ENCODE measurements at regions not wholly inside any gene's neighbourhood (a gene's known extent, or its start where the extent isn't known, plus 50 kb on each side); places are given as distances from the start of the nearest gene placed in this dataset.

GRCh38 chr9:32069969-32070368 lies 314.5 kb upstream of the ACO1 start:
- FAIRE-seq (no peak), DNase-seq (ENCODE audit: low spot score) (no peak), ATAC-seq (no peak)
- Histone ChIP-seq H3K27me3 (ENCODE audit: control insufficient read depth in 1 of 2, insufficient read depth in 2 of 2, low read length in 2 of 2) (no peaks in the 10 kb centered on the region), H3K4me2 (ENCODE audit: low read depth, low read length) (no peak overlapping the region), H3K4me1 (ENCODE audit: insufficient read depth, low read length) (no peaks in the 10 kb centered on the region), H3K9ac (ENCODE audit: insufficient read depth, low read depth, low read length) (no peak overlapping the region), H2AFZ (ENCODE audit: low read length) (no peak overlapping the region), H3K36me3 (replicated peaks in 1 of 2; ENCODE audit: control insufficient read depth in 1 of 2, insufficient read depth in 2 of 2, low read length in 2 of 2) (peaks cover 0 to 3% of the 10 kb centered on the region in 2 experiments; a peak in 1 of 5 replicates), H3K4me3 (replicated peaks in 1 of 3; ENCODE audit: insufficient read depth in 1 of 3, low read depth in 2 of 3, low read length in 3 of 3) (no peak overlapping the region), H3K27ac (ENCODE audit: extremely low read length, insufficient read depth, low read length) (no peak overlapping the region), H4K20me1 (ENCODE audit: insufficient read depth, low read length) (no peaks in the 10 kb centered on the region), H3K9me3 (ENCODE audit: low read length) (no peaks in the 10 kb centered on the region), H3K79me2 (ENCODE audit: insufficient read depth, low read length) (no peaks in the 10 kb centered on the region)
- WGBS (ENCODE audit: low lambda C conversion rate): 96% methylated on average over 3 of the region's 5 CpGs
- no peak for TF ChIP-seq TSC22D2 (CRISPR knock-in tag; IDR thresholded peaks at IDR 0.05; ENCODE audit: borderline replicate concordance)
- no peak for TF ChIP-seq ZNF672 (CRISPR knock-in tag; IDR thresholded peaks at IDR 0.05)
- no peak for TF ChIP-seq ZNF383 (CRISPR knock-in tag; IDR thresholded peaks at IDR 0.05; ENCODE audit: borderline replicate concordance)
- no peak for TF ChIP-seq CEBPG (CRISPR knock-in tag; IDR thresholded peaks at IDR 0.05)
- TF ChIP-seq ZNF749 (CRISPR knock-in tag; IDR thresholded peaks at IDR 0.05; ENCODE audit: borderline replicate concordance): no peak
- no peak for TF ChIP-seq SOX6 (IDR thresholded peaks at IDR 0.05)
- TF ChIP-seq SOX6 (CRISPR knock-in tag; IDR thresholded peaks at IDR 0.05): no peak
- TF ChIP-seq ZBTB25 (CRISPR knock-in tag; IDR thresholded peaks at IDR 0.05): no peak
- no peak for TF ChIP-seq TBX2 (CRISPR knock-in tag; IDR thresholded peaks at IDR 0.05; ENCODE audit: borderline replicate concordance)
- TF ChIP-seq ZBTB14 (CRISPR knock-in tag; IDR thresholded peaks at IDR 0.05): no peak
- no peak for TF ChIP-seq SP4 (CRISPR knock-in tag; IDR thresholded peaks at IDR 0.05)
- no peak for TF ChIP-seq GLI4 (CRISPR knock-in tag; IDR thresholded peaks at IDR 0.05; ENCODE audit: borderline replicate concordance)
- no peak for TF ChIP-seq PREB (CRISPR knock-in tag; IDR thresholded peaks at IDR 0.05)
- TF ChIP-seq PLRG1 (conservative IDR thresholded peaks at IDR 0.05): no peak
- intact Hi-C loops (cut with micrococcal nuclease; ENCODE audit: unreplicated experiment): loop anchor here (10.0 kb wide), 1 partner anchor 65 kb away; no protein-coding TSS in a partner anchor
- ChIA-PET POLR2A (no interaction called here), CTCF (ENCODE audit: low intra/inter-chr PET ratio, low total read pairs) (no interaction called here)
- in situ Hi-C loops (cut with HindIII; ENCODE audit: extremely low pct_ligation_motif_present, low pct_unique_long_range_greater_than_20kb): no loop called here
- no TSS peak for BruUV-seq (replicated peaks)
